ENCODE measurements at regions not wholly inside any gene's neighbourhood (a gene's known extent, or its start where the extent isn't known, plus 50 kb on each side); places are given as distances from the start of the nearest gene placed in this dataset.

GRCh38 chr16:85279825-85280545 lies 167.7 kb upstream of the CIBAR2 start:
- TF ChIP-seq CTCF (IDR thresholded peaks at IDR 0.05; ENCODE audit: low read depth, low read length) = no peak
- TF ChIP-seq EZH2phosphoT487 (IDR thresholded peaks at IDR 0.05; ENCODE audit: low read depth) = no peak
